SK-N-SH treated with all-trans-retinoic acid at 6 μM for 48 hours (cell line): ENCODE measurements at regions not wholly inside any gene's neighbourhood (a gene's known extent, or its start where the extent isn't known, plus 50 kb on each side); places are given as distances from the start of the nearest gene placed in this dataset.

Source experiments
- ATAC-seq: fragments of 200-7000 bp; cut with Tn5 transposase; 3 replicates; pipeline ENCODE4 v1.9.1; 2020; ENCODE audit warnings: mild to moderate bottlenecking, moderate library complexity
- ARNTL ChIP-seq: fragments of 450-650 bp; formaldehyde crosslinking; IDR thresholded peaks from 2 replicates; pipeline ENCODE4 v1.5.0; 2020; ENCODE audit warnings: low read depth, mild to moderate bottlenecking, moderate library complexity, borderline replicate concordance
- BACH2 ChIP-seq: fragments of 250-450 bp; sonication (Bioruptor Pico); IDR thresholded peaks from 2 replicates; pipeline ENCODE4 v1.9.0; 2021; ENCODE audit warnings: mild to moderate bottlenecking, borderline replicate concordance
- CREB5 ChIP-seq: fragments of 250-450 bp; sonication (Bioruptor Pico); IDR thresholded peaks from 2 replicates; pipeline ENCODE4 v1.5.1; 2020; ENCODE audit warnings: low read depth, mild to moderate bottlenecking, moderate library complexity
- ESRRG ChIP-seq: fragments of 250-450 bp; sonication (Bioruptor Pico); IDR thresholded peaks from 2 replicates; pipeline ENCODE4 v1.6.1; 2021; ENCODE audit warnings: mild to moderate bottlenecking
- GLIS3 ChIP-seq: fragments of 250-450 bp; sonication (Bioruptor Pico); IDR thresholded peaks from 2 replicates; pipeline ENCODE4 v1.5.0; 2020; ENCODE audit warnings: mild to moderate bottlenecking, moderate library complexity
- ISL1 ChIP-seq: fragments of 250-450 bp; sonication (Bioruptor Pico); IDR thresholded peaks from 2 replicates; pipeline ENCODE4 v2.1.2; 2022; ENCODE audit warnings: mild to moderate bottlenecking, moderate library complexity
- PATZ1 ChIP-seq: fragments of 250-450 bp; sonication (Bioruptor Pico); IDR thresholded peaks from 2 replicates; pipeline ENCODE4 v1.8.0; 2020; ENCODE audit warnings: mild to moderate bottlenecking, moderate library complexity, borderline replicate concordance
- POU6F1 ChIP-seq: fragments of 250-450 bp; sonication (Bioruptor Pico); IDR thresholded peaks from 2 replicates; pipeline ENCODE4 v1.8.0; 2021; ENCODE audit warnings: low read depth, mild to moderate bottlenecking, moderate library complexity, borderline replicate concordance
- PPARA ChIP-seq: fragments of 250-450 bp; sonication (Bioruptor Pico); IDR thresholded peaks from 2 replicates; pipeline ENCODE4 v1.5.0; 2020; ENCODE audit warnings: mild to moderate bottlenecking, borderline replicate concordance
- RARB ChIP-seq: fragments of 250-450 bp; sonication (Bioruptor Pico); IDR thresholded peaks from 2 replicates; pipeline ENCODE4 v1.8.0; 2021; ENCODE audit warnings: mild to moderate bottlenecking, moderate library complexity
- SNAI2 ChIP-seq: fragments of 250-450 bp; sonication (Bioruptor Pico); IDR thresholded peaks from 2 replicates; pipeline ENCODE4 v1.5.0; 2020; ENCODE audit warnings: mild to moderate bottlenecking, moderate library complexity
- TCF4 ChIP-seq: fragments of 250-450 bp; sonication (Bioruptor Pico); IDR thresholded peaks from 2 replicates; pipeline ENCODE4 v1.8.0; 2021; ENCODE audit warnings: mild to moderate bottlenecking, moderate library complexity, borderline replicate concordance
- TOX ChIP-seq: fragments of 250-450 bp; sonication (Bioruptor Pico); IDR thresholded peaks from 2 replicates; pipeline ENCODE4 v1.8.0; 2021; ENCODE audit warnings: mild to moderate bottlenecking, moderate library complexity, borderline replicate concordance
- TSHZ2 ChIP-seq: fragments of 250-450 bp; sonication (Bioruptor Pico); IDR thresholded peaks from 2 replicates; pipeline ENCODE4 v1.5.0; 2020; ENCODE audit warnings: mild to moderate bottlenecking, moderate library complexity
- ZC3H10 ChIP-seq: fragments of 250-450 bp; sonication (Bioruptor Pico); IDR thresholded peaks from 2 replicates; pipeline ENCODE4 v1.5.1; 2021; ENCODE audit warnings: mild to moderate bottlenecking, moderate library complexity
- ZFP3 ChIP-seq: fragments of 250-450 bp; sonication (Bioruptor Pico); IDR thresholded peaks from 2 replicates; pipeline ENCODE4 v1.5.0; 2020; ENCODE audit warnings: mild to moderate bottlenecking, moderate library complexity
- ZFP30 ChIP-seq: fragments of 450-650 bp; formaldehyde crosslinking; IDR thresholded peaks from 2 replicates; pipeline ENCODE4 v1.5.0; 2022; ENCODE audit warnings: mild to moderate bottlenecking, moderate library complexity
- ZNF565 ChIP-seq: fragments of 450-650 bp; formaldehyde crosslinking; conservative IDR thresholded peaks from 2 replicates; pipeline ENCODE4 v1.5.0; 2020; ENCODE audit warnings: low read depth, mild to moderate bottlenecking, moderate library complexity
- ZNF70 ChIP-seq: fragments of 450-650 bp; formaldehyde crosslinking; IDR thresholded peaks from 2 replicates; pipeline ENCODE4 v1.5.0; 2020; ENCODE audit warnings: mild to moderate bottlenecking, moderate library complexity
- ZNF8 ChIP-seq: fragments of 450-650 bp; formaldehyde crosslinking; IDR thresholded peaks from 2 replicates; pipeline ENCODE4 v1.5.0; 2020; ENCODE audit warnings: mild to moderate bottlenecking, moderate library complexity

GRCh38 chr10:113447278-113447677 is 105.6 kb upstream of the HABP2 start:
- TF ChIP-seq BACH2 (CRISPR knock-in tag) (no peak), ZNF565 (CRISPR knock-in tag) (no peak), ESRRG (CRISPR knock-in tag) (no peak), GLIS3 (no peak), ISL1 (no peak), ARNTL (no peak), CREB5 (CRISPR knock-in tag) (no peak)
- no peak for ATAC-seq

GRCh38 chr10:113449006-113449695 is 103.7 kb upstream of the HABP2 start:
- TF ChIP-seq TSHZ2 (CRISPR knock-in tag): no peak
- no peak for TF ChIP-seq ZNF8 (CRISPR knock-in tag)
- no peak for TF ChIP-seq ZC3H10 (CRISPR knock-in tag)
- TF ChIP-seq ZFP3: no peak
- no peak for TF ChIP-seq ESRRG (CRISPR knock-in tag)
- no peak for TF ChIP-seq ZNF565 (CRISPR knock-in tag)
- TF ChIP-seq RARB (CRISPR knock-in tag): no peak
- TF ChIP-seq ARNTL: no peak
- no peak for TF ChIP-seq SNAI2
- no peak for TF ChIP-seq TCF4 (CRISPR knock-in tag)
- no peak for TF ChIP-seq GLIS3
- no peak for TF ChIP-seq PPARA (CRISPR knock-in tag)
- TF ChIP-seq ISL1: no peak
- TF ChIP-seq TOX (CRISPR knock-in tag): no peak
- TF ChIP-seq ZNF70 (CRISPR knock-in tag): no peak
- no peak for TF ChIP-seq PATZ1 (CRISPR knock-in tag)
- TF ChIP-seq BACH2 (CRISPR knock-in tag): no peak
- TF ChIP-seq ZFP30 (CRISPR knock-in tag): no peak
- no peak for ATAC-seq

GRCh38 chr10:113450046-113450804 is 102.6 kb upstream of the HABP2 start:
- no peak for TF ChIP-seq POU6F1 (CRISPR knock-in tag)
- TF ChIP-seq ZFP30 (CRISPR knock-in tag): no peak
- no peak for TF ChIP-seq ZNF70 (CRISPR knock-in tag)
- TF ChIP-seq ZNF565 (CRISPR knock-in tag): no peak
- no peak for TF ChIP-seq ISL1
- no peak for TF ChIP-seq CREB5 (CRISPR knock-in tag)
- no peak for ATAC-seq
